Testis (tissue), 2 donors: ENCODE measurements at regions not wholly inside any gene's neighbourhood (a gene's known extent, or its start where the extent isn't known, plus 50 kb on each side); places are given as distances from the start of the nearest gene placed in this dataset.

Experiments
- DNase-seq: peaks from one replicate; pipeline ENCODE4 v3.0.0-alpha.2; 2019
- H3K27ac ChIP-seq, 2 donors: fragments of 200-600 bp; sonication (generic); one replicate each; pipeline ENCODE4 v1.5.1; 2019
- H3K27me3 ChIP-seq: fragments of 200-600 bp; sonication (generic); one replicate; pipeline ENCODE4 v1.5.1; 2019
- H3K36me3 ChIP-seq: fragments of 200-600 bp; sonication (generic); one replicate; pipeline ENCODE4 v1.5.1; 2017; ENCODE audit warnings: low read depth; ENCODE audit errors: missing control alignments
- H3K4me1 ChIP-seq: fragments of 200-600 bp; sonication (generic); one replicate; pipeline ENCODE4 v1.5.1; 2019
- H3K4me3 ChIP-seq, 2 donors: fragments of 200-600 bp; sonication (generic); one replicate each; pipeline ENCODE4 v1.5.1; 2017 to 2019
- H3K9me3 ChIP-seq: fragments of 200-600 bp; sonication (generic); one replicate; pipeline ENCODE4 v1.5.1; 2017
- CTCF ChIP-seq, 3 experiments: fragments of 450-650 bp in 2 of 3; fragments of 200-600 bp in 1 of 3; sonication (generic) in 1 of 3; IDR thresholded peaks; one replicate each; pipeline ENCODE4 v1.5.1; 2016 to 2019; ENCODE audit warnings: antibody characterized with exemption in 3 of 3, mild to moderate bottlenecking in 2 of 3, moderate library complexity in 1 of 3
- POLR2A ChIP-seq: fragments of 450-650 bp; IDR thresholded peaks from one replicate; pipeline ENCODE4 v1.6.1; 2017; ENCODE audit warnings: antibody characterized with exemption, mild to moderate bottlenecking, moderate library complexity
- WGBS, 2 donors: methylation state at CpG; one replicate each; pipeline ENCODE4 v1.1.5; 2018; 5-methylcytosine and 5-hydroxymethylcytosine counted together
- intact Hi-C: fragments of 100-400 bp; cut with DNase I; formaldehyde crosslinking; loops from one replicate; pipeline ENCODE4 v1.15.1; 2023; ENCODE audit warnings: low total_unique reads

GRCh38 chrX:2578864-2579263 lies 78.1 kb upstream of the DHRSX start:
- H3K27me3 ChIP-seq = no peaks in the 10 kb centered on the region
- H3K36me3 ChIP-seq = no peaks in the 10 kb centered on the region
- peaks cover 10% of the 10 kb centered on the region for H3K4me1 ChIP-seq
- 77 to 83% methylated on average over 6 to 12 of the region's 12 CpGs for WGBS, 2 donors
- H3K27ac ChIP-seq = no peak overlapping the region
- H3K9me3 ChIP-seq = no peaks in the 10 kb centered on the region
- no peak overlapping the region for H3K4me3 ChIP-seq
- intact Hi-C loops = no loop called here
- no peak for TF ChIP-seq POLR2A
- TF ChIP-seq CTCF (IDR thresholded peaks at IDR 0.05) = no peak
- DNase-seq = no peak

- peaks cover 2% of the 10 kb centered on the region for H3K4me1 ChIP-seq
- 84 to 87% methylated on average over 15 of the region's 15 CpGs for WGBS, 2 donors
- H3K36me3 ChIP-seq = no peaks in the 10 kb centered on the region
- no peaks in the 10 kb centered on the region for H3K27me3 ChIP-seq
- intact Hi-C loops = no loop called here
- no peaks in the 10 kb centered on the region for H3K9me3 ChIP-seq
- TF ChIP-seq CTCF (IDR thresholded peaks at IDR 0.05) (no peak), POLR2A (no peak)
- H3K4me3 ChIP-seq = no peak overlapping the region
- DNase-seq = no peak
- H3K27ac ChIP-seq = no peak overlapping the region
Observed at GRCh38 chrX:2577844-2578466, 77.2 kb upstream of the DHRSX start.

GRCh38 chrX:2576793-2577192 lies 76.0 kb upstream of the DHRSX start:
- Histone ChIP-seq H3K27ac (no peak overlapping the region), H3K4me3 (no peak overlapping the region), H3K27me3 (no peaks in the 10 kb centered on the region), H3K36me3 (no peaks in the 10 kb centered on the region), H3K9me3 (no peaks in the 10 kb centered on the region), H3K4me1 (no peaks in the 10 kb centered on the region)
- 92 to 97% methylated on average over 8 of the region's 8 CpGs for WGBS, 2 donors
- no peak for DNase-seq
- no peak for TF ChIP-seq CTCF (IDR thresholded peaks at IDR 0.05)
- no peak for TF ChIP-seq POLR2A
- intact Hi-C loops = no loop called here

GRCh38 chrX:2574271-2574670 lies 73.5 kb upstream of the DHRSX start:
- H3K27me3 ChIP-seq = no peaks in the 10 kb centered on the region
- no peak for TF ChIP-seq POLR2A
- no peak for TF ChIP-seq CTCF (IDR thresholded peaks at IDR 0.05)
- intact Hi-C loops = no loop called here
- no peaks in the 10 kb centered on the region for H3K4me1 ChIP-seq
- H3K27ac ChIP-seq = no peak overlapping the region
- H3K4me3 ChIP-seq = no peak overlapping the region
- WGBS, 2 donors = 65 to 73% methylated on average over 6 of the region's 6 CpGs
- no peaks in the 10 kb centered on the region for H3K36me3 ChIP-seq
- DNase-seq = no peak
- H3K9me3 ChIP-seq = no peaks in the 10 kb centered on the region

- Histone ChIP-seq H3K36me3 (no peaks in the 10 kb centered on the region), H3K4me1 (no peaks in the 10 kb centered on the region), H3K27ac (no peak overlapping the region), H3K4me3 (no peak overlapping the region), H3K27me3 (no peaks in the 10 kb centered on the region), H3K9me3 (no peaks in the 10 kb centered on the region)
- WGBS, 2 donors = 89 to 90% methylated on average over 7 of the region's 7 CpGs
- TF ChIP-seq CTCF (IDR thresholded peaks at IDR 0.05) = no peak
- no peak for TF ChIP-seq POLR2A
- intact Hi-C loops = no loop called here
- DNase-seq = no peak
Observed at GRCh38 chrX:2572740-2573139, 72.0 kb upstream of the DHRSX start.
